ENCODE measurements at regions not wholly inside any gene's neighbourhood (a gene's known extent, or its start where the extent isn't known, plus 50 kb on each side); places are given as distances from the start of the nearest gene placed in this dataset.

DNA sequence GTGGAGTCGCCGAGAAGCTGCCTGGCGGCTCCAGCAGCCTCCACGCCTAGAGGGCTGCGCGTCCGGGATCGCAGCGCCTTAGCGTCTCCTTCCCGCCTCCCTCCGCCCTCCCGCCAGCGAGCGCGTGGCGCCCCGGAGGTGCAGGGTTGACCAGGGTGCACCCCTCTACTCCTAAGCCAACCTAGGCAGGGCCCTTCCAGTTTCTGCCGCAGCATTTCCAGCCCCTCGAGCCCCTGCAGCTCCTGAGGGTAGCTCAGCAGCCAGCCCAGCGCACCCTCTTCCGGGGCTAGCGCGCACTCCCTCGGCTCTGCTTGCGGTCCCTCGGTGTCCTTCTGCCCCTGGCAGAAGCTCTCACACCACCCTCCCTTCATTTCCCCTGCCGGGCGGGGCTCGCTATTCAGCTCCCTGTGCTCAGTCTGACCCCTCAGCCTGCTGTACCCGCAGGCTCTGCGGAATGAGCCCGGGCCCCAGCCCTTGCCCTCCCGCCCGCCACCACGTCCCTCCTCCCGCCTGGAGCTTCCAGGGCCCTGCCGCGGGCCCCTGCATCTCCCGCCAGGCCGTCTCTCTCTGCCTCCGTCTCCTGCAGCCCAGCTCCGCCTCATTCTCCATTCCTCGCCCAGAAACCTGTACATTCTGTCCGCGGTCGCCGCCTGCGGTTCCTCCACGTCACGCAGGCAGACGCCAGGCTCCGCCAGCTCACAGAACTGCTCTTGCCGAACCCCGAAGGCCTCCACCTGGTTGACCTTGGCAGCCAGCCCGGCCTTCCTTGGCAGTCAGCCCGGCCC is 61.8 kb downstream of the SPATA31C2 start (continued):
- TF ChIP-seq, protein P1, sequence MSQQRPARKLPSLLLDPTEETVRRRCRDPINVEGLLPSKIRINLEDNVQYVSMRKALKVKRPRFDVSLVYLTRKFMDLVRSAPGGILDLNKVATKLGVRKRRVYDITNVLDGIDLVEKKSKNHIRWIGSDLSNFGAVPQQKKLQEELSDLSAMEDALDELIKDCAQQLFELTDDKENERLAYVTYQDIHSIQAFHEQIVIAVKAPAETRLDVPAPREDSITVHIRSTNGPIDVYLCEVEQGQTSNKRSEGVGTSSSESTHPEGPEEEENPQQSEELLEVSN (IDR thresholded peaks at IDR 0.05), result peak; percentile 89
- TF ChIP-seq SIRT6 (IDR thresholded peaks at IDR 0.05; ENCODE audit: low read length) (no peak), KDM4A (IDR thresholded peaks at IDR 0.05; ENCODE audit: low read depth, low read length, severe bottlenecking) (peak; percentile 91), SIX5 (IDR thresholded peaks at IDR 0.05; ENCODE audit: low read depth, low read length) (no peak), GTF2F1 (IDR thresholded peaks at IDR 0.05; ENCODE audit: borderline replicate concordance, low read depth, low read length) (no peak), CHD1 (IDR thresholded peaks at IDR 0.05; ENCODE audit: low read depth, low read length) (no peak), TBP (IDR thresholded peaks at IDR 0.05; ENCODE audit: low read depth, low read length) (peak; percentile 20; the same call in 1 of the 2 replicates), RFX5 (IDR thresholded peaks at IDR 0.05; ENCODE audit: borderline replicate concordance, low read depth, low read length) (no peak), SUZ12 (IDR thresholded peaks at IDR 0.05; ENCODE audit: low read length) (peak; percentile 48; the same call in 1 of the 2 replicates), RXRA (IDR thresholded peaks at IDR 0.05; ENCODE audit: insufficient read depth, low read depth, low read length) (no peak), NANOG (IDR thresholded peaks at IDR 0.05; ENCODE audit: insufficient read depth, low read depth, low read length, poor library complexity, severe bottlenecking) (no peak), SP4 (IDR thresholded peaks at IDR 0.05; ENCODE audit: low read length) (no peak), CBX8 (IDR thresholded peaks at IDR 0.05; ENCODE audit: borderline replicate concordance, low read depth, low read length) (no peak), SRF (IDR thresholded peaks at IDR 0.05; ENCODE audit: low read depth, low read length) (no peak), NRF1 (IDR thresholded peaks at IDR 0.05; ENCODE audit: low read depth, low read length) (no peak)
- TF ChIP-seq, protein P2, sequence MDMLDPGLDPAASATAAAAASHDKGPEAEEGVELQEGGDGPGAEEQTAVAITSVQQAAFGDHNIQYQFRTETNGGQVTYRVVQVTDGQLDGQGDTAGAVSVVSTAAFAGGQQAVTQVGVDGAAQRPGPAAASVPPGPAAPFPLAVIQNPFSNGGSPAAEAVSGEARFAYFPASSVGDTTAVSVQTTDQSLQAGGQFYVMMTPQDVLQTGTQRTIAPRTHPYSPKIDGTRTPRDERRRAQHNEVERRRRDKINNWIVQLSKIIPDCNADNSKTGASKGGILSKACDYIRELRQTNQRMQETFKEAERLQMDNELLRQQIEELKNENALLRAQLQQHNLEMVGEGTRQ (IDR thresholded peaks at IDR 0.05; ENCODE audit: low read length), result no peak
- TF ChIP-seq, protein P3, sequence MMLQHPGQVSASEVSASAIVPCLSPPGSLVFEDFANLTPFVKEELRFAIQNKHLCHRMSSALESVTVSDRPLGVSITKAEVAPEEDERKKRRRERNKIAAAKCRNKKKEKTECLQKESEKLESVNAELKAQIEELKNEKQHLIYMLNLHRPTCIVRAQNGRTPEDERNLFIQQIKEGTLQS (IDR thresholded peaks at IDR 0.05; ENCODE audit: insufficient read depth, low read depth, low read length), result no peak
